GM20000 (cell line): ENCODE measurements at regions not wholly inside any gene's neighbourhood (a gene's known extent, or its start where the extent isn't known, plus 50 kb on each side); places are given as distances from the start of the nearest gene placed in this dataset.
"Not testable (repeated sequence)": the region's sequence is repeated elsewhere in the genome, so short reads cannot be mapped to it uniquely, and the experiment has no call there.

ENCODE experiments used
- DNase-seq: peaks from one replicate; pipeline ENCODE4 v3.0.0; 2012; ENCODE audit warnings: low spot score
- TF ChIP-seq, protein P1 (sequence below): IDR thresholded peaks from 2 replicates; pipeline ENCODE4 v1.5.1; 2012; ENCODE audit warnings: mild to moderate bottlenecking, control low read depth; ENCODE audit errors: extremely low read depth, missing control alignments

DNA sequence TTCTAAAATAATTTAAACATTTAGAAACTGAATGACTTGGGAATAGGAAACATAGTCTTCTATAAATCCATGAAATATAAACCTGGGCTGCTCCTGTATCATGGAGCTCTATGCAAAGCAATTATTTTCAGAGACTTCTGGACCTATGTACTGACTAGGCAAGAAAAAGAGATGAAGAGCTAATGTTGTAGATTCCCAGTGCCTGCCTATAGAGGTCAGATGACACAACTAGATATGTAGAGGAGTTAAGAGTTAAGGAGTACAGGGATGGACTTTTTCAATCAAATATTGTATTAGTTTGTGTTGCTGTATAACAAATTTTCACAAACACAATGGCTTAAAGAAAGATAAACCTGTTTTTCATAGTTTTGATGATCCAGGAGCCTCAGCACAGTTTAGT lies 1434.5 kb downstream of the KCNT2 start:
- TF ChIP-seq, protein P1, sequence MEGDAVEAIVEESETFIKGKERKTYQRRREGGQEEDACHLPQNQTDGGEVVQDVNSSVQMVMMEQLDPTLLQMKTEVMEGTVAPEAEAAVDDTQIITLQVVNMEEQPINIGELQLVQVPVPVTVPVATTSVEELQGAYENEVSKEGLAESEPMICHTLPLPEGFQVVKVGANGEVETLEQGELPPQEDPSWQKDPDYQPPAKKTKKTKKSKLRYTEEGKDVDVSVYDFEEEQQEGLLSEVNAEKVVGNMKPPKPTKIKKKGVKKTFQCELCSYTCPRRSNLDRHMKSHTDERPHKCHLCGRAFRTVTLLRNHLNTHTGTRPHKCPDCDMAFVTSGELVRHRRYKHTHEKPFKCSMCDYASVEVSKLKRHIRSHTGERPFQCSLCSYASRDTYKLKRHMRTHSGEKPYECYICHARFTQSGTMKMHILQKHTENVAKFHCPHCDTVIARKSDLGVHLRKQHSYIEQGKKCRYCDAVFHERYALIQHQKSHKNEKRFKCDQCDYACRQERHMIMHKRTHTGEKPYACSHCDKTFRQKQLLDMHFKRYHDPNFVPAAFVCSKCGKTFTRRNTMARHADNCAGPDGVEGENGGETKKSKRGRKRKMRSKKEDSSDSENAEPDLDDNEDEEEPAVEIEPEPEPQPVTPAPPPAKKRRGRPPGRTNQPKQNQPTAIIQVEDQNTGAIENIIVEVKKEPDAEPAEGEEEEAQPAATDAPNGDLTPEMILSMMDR, result no peak

GRCh38 chr1:195159795-195160194 lies 1448.4 kb downstream of the KCNT2 start:
- not testable (repeated sequence) for DNase-seq

More for the DNA sequence above, 1434.5 kb downstream of the KCNT2 start:
- no peak for DNase-seq

DNA sequence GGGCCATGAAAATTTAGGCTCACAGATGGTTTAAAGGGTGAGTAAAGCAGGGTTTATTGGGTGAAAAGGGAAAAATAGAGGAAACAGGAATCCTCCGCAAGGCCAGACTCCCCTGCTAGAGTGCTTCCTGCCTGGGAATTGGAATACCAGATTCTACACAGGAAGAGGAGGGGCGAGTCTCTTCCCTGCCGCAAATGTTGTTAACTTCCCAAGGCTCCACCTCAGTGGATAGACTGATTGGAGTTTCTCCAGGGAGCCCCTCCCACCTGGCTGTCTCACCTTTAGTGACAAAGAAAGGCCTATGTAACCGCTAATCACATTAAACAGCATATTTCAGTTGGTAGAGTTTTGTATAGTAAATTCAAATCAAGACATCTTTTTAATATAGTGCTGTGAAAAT lies 1450.1 kb downstream of the KCNT2 start:
- no peak for DNase-seq
- TF ChIP-seq, protein P1, result no peak

DNA sequence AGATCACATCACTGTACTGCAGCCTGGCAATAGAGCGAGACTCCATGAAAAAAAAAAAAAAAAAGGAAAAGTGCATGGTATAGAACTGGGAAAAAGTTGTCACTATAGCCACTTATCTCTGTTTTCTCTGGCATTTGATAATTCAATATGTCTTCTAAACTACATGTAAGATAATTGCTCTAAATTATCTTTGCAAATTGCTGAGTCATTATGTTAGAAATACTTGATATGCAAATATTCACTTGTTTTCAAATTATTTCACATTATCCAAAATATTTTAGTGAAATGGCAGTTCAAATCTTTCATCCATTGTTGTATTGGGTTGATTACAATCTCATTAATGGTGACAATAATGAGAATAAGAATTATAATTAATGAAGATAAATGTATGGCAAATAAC lies 1455.1 kb downstream of the KCNT2 start:
- no peak for DNase-seq
- TF ChIP-seq, protein P1, result no peak

GRCh38 chr1:195150768-195151167 lies 1457.5 kb downstream of the KCNT2 start:
- TF ChIP-seq, protein P1, result no peak
- DNase-seq, result no peak

DNA sequence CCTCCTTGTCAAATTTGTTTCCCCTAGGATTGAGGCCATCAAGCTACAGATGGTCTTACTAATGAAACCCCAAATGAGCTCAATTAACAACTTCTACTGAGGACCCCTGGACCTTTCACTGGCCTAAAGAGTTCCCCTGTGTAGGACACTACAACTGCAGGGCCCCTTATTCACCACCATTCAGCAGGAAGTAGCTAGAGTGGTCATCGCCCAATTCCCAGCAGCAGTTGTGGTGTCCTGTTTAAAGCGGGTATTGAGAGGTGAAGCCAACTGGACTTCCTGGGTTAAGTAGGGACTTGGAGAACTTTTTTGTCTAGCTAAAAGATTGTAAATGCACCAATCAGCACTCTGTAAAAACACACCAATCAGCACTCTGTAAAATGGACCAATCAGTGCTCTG lies 1466.9 kb downstream of the KCNT2 start:
- DNase-seq, result no peak
- TF ChIP-seq, protein P1, result no peak

- TF ChIP-seq, protein P1, result no peak
- no peak for DNase-seq
Measured at GRCh38 chr1:195130598-195130997, 1477.6 kb downstream of the KCNT2 start.

DNA sequence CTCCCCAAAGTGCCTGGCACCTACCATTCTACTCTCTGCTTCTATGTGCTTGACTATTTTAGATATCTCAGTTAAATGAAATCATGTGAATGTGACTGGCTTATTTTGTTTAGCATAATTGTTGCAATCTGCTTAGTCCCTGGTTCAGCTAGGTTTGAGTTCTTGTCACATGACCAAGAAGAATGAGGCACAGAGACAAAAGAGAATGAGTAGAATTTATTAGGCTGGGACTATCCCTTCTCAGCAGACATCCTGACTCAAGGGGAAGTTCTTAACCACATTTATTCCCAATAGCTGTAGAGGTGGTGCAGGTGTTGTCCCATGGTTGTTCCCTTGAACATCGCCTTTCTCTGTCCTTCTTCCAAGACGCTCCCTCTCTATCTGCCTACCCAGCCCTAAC lies 1485.7 kb downstream of the KCNT2 start:
- DNase-seq, result no peak
- TF ChIP-seq, protein P1, result no peak
